SJCRH30 (cell line): ENCODE measurements at regions not wholly inside any gene's neighbourhood (a gene's known extent, or its start where the extent isn't known, plus 50 kb on each side); places are given as distances from the start of the nearest gene placed in this dataset.
A peak's percentile ranks its signal among the peaks of the same experiment; 100 is the strongest.
"Not testable (repeated sequence)": the region's sequence is repeated elsewhere in the genome, so short reads cannot be mapped to it uniquely, and the experiment has no call there.

ENCODE experiments used
- DNase-seq, 2 experiments: peaks; one replicate each; pipeline ENCODE4 v3.0.0-alpha.2; 2015 to 2020
- H3K27ac ChIP-seq: fragments of 250-450 bp; sonication (Bioruptor Pico); 2 replicates; pipeline ENCODE4 v1.5.1; 2020; ENCODE audit warnings: mild to moderate bottlenecking, moderate library complexity
- H3K27me3 ChIP-seq: fragments of 250-450 bp; sonication (Bioruptor Pico); 2 replicates; pipeline ENCODE4 v1.5.1; 2020; ENCODE audit warnings: mild to moderate bottlenecking, moderate library complexity
- H3K36me3 ChIP-seq: fragments of 250-450 bp; sonication (Bioruptor Pico); 2 replicates; pipeline ENCODE4 v1.5.1; 2020; ENCODE audit warnings: mild to moderate bottlenecking, moderate library complexity
- H3K4me1 ChIP-seq: fragments of 250-450 bp; sonication (Bioruptor Pico); 2 replicates; pipeline ENCODE4 v1.5.1; 2020; ENCODE audit warnings: mild to moderate bottlenecking, moderate library complexity
- H3K4me3 ChIP-seq: fragments of 250-450 bp; sonication (Bioruptor Pico); 2 replicates; pipeline ENCODE4 v1.5.1; 2020; ENCODE audit warnings: mild to moderate bottlenecking, moderate library complexity
- H3K9me3 ChIP-seq: fragments of 250-450 bp; sonication (Bioruptor Pico); replicated peaks from 2 replicates; pipeline ENCODE4 v1.5.1; 2020; ENCODE audit warnings: mild to moderate bottlenecking, moderate library complexity

GRCh38 chr1:222948079-222948478 is 133.2 kb downstream of the DISP1 start:
- no peaks in the 10 kb centered on the region for H3K9me3 ChIP-seq
- DNase-seq: no peak
- H3K4me3 ChIP-seq: no peak overlapping the region

GRCh38 chr1:222950892-222951291 is 136.1 kb downstream of the DISP1 start:
- no peaks in the 10 kb centered on the region for H3K27me3 ChIP-seq
- H3K36me3 ChIP-seq: peaks cover 28% of the 10 kb centered on the region
- no peak for DNase-seq
- H3K27ac ChIP-seq: no peak overlapping the region
- H3K4me1 ChIP-seq: no peaks in the 10 kb centered on the region
- H3K9me3 ChIP-seq: no peaks in the 10 kb centered on the region
- H3K4me3 ChIP-seq: no peak overlapping the region

More at GRCh38 chr1:222948079-222948478, 133.2 kb downstream of the DISP1 start:
- Histone ChIP-seq H3K27ac (no peak overlapping the region), H3K36me3 (peaks cover 44% of the 10 kb centered on the region), H3K27me3 (no peaks in the 10 kb centered on the region), H3K4me1 (no peaks in the 10 kb centered on the region)

GRCh38 chr1:222953585-222953984 is 138.7 kb downstream of the DISP1 start:
- peaks cover 15% of the 10 kb centered on the region for H3K36me3 ChIP-seq
- H3K27ac ChIP-seq: no peak overlapping the region
- no peak overlapping the region for H3K4me3 ChIP-seq
- no peak for DNase-seq
- no peaks in the 10 kb centered on the region for H3K9me3 ChIP-seq
- H3K27me3 ChIP-seq: no peaks in the 10 kb centered on the region
- H3K4me1 ChIP-seq: no peaks in the 10 kb centered on the region

- Histone ChIP-seq H3K4me3 (no peak overlapping the region), H3K27me3 (no peaks in the 10 kb centered on the region), H3K4me1 (no peaks in the 10 kb centered on the region), H3K36me3 (peaks cover 14% of the 10 kb centered on the region; the same call in 1 of the 2 replicates), H3K9me3 (0 out of 2 replicates have a peak, but pooled peaks cover 4% of the 10 kb centered on the region), H3K27ac (no peak overlapping the region)
- DNase-seq: no peak
These were observed 141.1 kb downstream of the DISP1 start for GRCh38 chr1:222955964-222956363.

GRCh38 chr1:222956601-222957000 is 141.8 kb downstream of the DISP1 start:
- Histone ChIP-seq H3K27ac (no peak overlapping the region), H3K4me3 (no peak overlapping the region), H3K27me3 (no peaks in the 10 kb centered on the region), H3K36me3 (peaks cover 14% of the 10 kb centered on the region; the same call in 1 of the 2 replicates), H3K4me1 (no peaks in the 10 kb centered on the region), H3K9me3 (0 out of 2 replicates have a peak, but pooled peaks cover 4% of the 10 kb centered on the region)
- no peak for DNase-seq

GRCh38 chr1:222967466-222968240 is 152.8 kb downstream of the DISP1 start:
- no peaks in the 10 kb centered on the region for H3K27me3 ChIP-seq
- peaks cover 37% of the 10 kb centered on the region for H3K4me1 ChIP-seq
- no peak overlapping the region for H3K4me3 ChIP-seq
- no peak overlapping the region for H3K27ac ChIP-seq
- DNase-seq: no peak
- H3K9me3 ChIP-seq: no peaks in the 10 kb centered on the region
- H3K36me3 ChIP-seq: peaks cover 4% of the 10 kb centered on the region; the same call in 1 of the 2 replicates

GRCh38 chr1:222970040-222970439 is 155.2 kb downstream of the DISP1 start:
- peaks cover 60% of the 10 kb centered on the region for H3K4me1 ChIP-seq
- DNase-seq: peak; percentile 38 to 79
- no peaks in the 10 kb centered on the region for H3K27me3 ChIP-seq
- peaks cover 11% of the 10 kb centered on the region; the same call in 1 of the 2 replicates for H3K36me3 ChIP-seq
- no peaks in the 10 kb centered on the region for H3K9me3 ChIP-seq
- peak overlapping the region; percentile 21 for H3K4me3 ChIP-seq
- H3K27ac ChIP-seq: peak overlapping the region; percentile 100

GRCh38 chr1:222970711-222971110 is 155.9 kb downstream of the DISP1 start:
- DNase-seq: peak; percentile 51 to 93
- Histone ChIP-seq H3K27ac (peak overlapping the region; percentile 100), H3K36me3 (peaks cover 11% of the 10 kb centered on the region; the same call in 1 of the 2 replicates)

GRCh38 chr1:222971146-222971545 is 156.3 kb downstream of the DISP1 start:
- peaks cover 72% of the 10 kb centered on the region for H3K4me1 ChIP-seq
- peaks cover 11% of the 10 kb centered on the region; the same call in 1 of the 2 replicates for H3K36me3 ChIP-seq
- peak; percentile 31 to 90 for DNase-seq
- no peaks in the 10 kb centered on the region for H3K9me3 ChIP-seq
- H3K4me3 ChIP-seq: peak overlapping the region; percentile 21
- peak overlapping the region; percentile 100 for H3K27ac ChIP-seq
- H3K27me3 ChIP-seq: no peaks in the 10 kb centered on the region

More at GRCh38 chr1:222970711-222971110, 155.9 kb downstream of the DISP1 start:
- Histone ChIP-seq H3K4me3 (peak overlapping the region; percentile 21), H3K27me3 (no peaks in the 10 kb centered on the region), H3K9me3 (no peaks in the 10 kb centered on the region), H3K4me1 (peaks cover 67% of the 10 kb centered on the region)

- Histone ChIP-seq H3K4me1 (peaks cover 73% of the 10 kb centered on the region), H3K27ac (peak overlapping the region; percentile 100; the same call in 1 of the 2 replicates), H3K36me3 (0 out of 2 replicates have a peak, but pooled peaks cover 8% of the 10 kb centered on the region), H3K4me3 (no peak overlapping the region), H3K27me3 (no peaks in the 10 kb centered on the region), H3K9me3 (peaks cover 4% of the 10 kb centered on the region; the same call in 1 of the 2 replicates)
- DNase-seq: no peak
These were observed 158.7 kb downstream of the DISP1 start for GRCh38 chr1:222973561-222973960.

- peaks cover 70% of the 10 kb centered on the region for H3K4me1 ChIP-seq
- no peaks in the 10 kb centered on the region for H3K27me3 ChIP-seq
- peaks cover 5% of the 10 kb centered on the region; the same call in 1 of the 2 replicates for H3K9me3 ChIP-seq
- H3K4me3 ChIP-seq: no peak overlapping the region
- DNase-seq: peak; percentile 33 to 71
- H3K27ac ChIP-seq: peak overlapping the region; percentile 37
- H3K36me3 ChIP-seq: peaks cover 8% of the 10 kb centered on the region; the same call in 1 of the 2 replicates
These were observed 159.7 kb downstream of the DISP1 start for GRCh38 chr1:222974496-222974895.

- no peaks in the 10 kb centered on the region for H3K27me3 ChIP-seq
- H3K36me3 ChIP-seq: peaks cover 10% of the 10 kb centered on the region; the same call in 1 of the 2 replicates
- no peak overlapping the region for H3K27ac ChIP-seq
- DNase-seq: peak in 1 of 2 experiments; percentile 38
- peaks cover 63% of the 10 kb centered on the region for H3K4me1 ChIP-seq
- H3K4me3 ChIP-seq: no peak overlapping the region
- H3K9me3 ChIP-seq: peaks cover 5% of the 10 kb centered on the region; the same call in 1 of the 2 replicates
These were observed 160.8 kb downstream of the DISP1 start for GRCh38 chr1:222975472-222976122.

GRCh38 chr1:222976453-222976852 is 161.6 kb downstream of the DISP1 start:
- Histone ChIP-seq H3K36me3 (peaks cover 10% of the 10 kb centered on the region; the same call in 1 of the 2 replicates), H3K27me3 (no peaks in the 10 kb centered on the region), H3K4me3 (no peak overlapping the region), H3K27ac (no peak overlapping the region), H3K4me1 (peaks cover 57% of the 10 kb centered on the region), H3K9me3 (peaks cover 5% of the 10 kb centered on the region; the same call in 1 of the 2 replicates)
- DNase-seq: no peak

- Histone ChIP-seq H3K36me3 (peaks cover 10% of the 10 kb centered on the region; the same call in 1 of the 2 replicates), H3K4me1 (peaks cover 48% of the 10 kb centered on the region)
- H3K27me3 ChIP-seq, H3K9me3 ChIP-seq, H3K27ac ChIP-seq, H3K4me3 ChIP-seq, DNase-seq: not testable (repeated sequence)
These were observed 162.5 kb downstream of the DISP1 start for GRCh38 chr1:222977294-222977693.

GRCh38 chr1:222979561-222979960 is 163.5 kb downstream of the TLR5 start:
- peaks cover 3% of the 10 kb centered on the region for H3K36me3 ChIP-seq
- DNase-seq: peak; percentile 13 to 41
- H3K4me3 ChIP-seq: no peak overlapping the region
- H3K4me1 ChIP-seq: peaks cover 25% of the 10 kb centered on the region
- H3K9me3 ChIP-seq: peaks cover 5% of the 10 kb centered on the region; the same call in 1 of the 2 replicates
- H3K27ac ChIP-seq: no peak overlapping the region
- no peaks in the 10 kb centered on the region for H3K27me3 ChIP-seq
